CD4-positive, alpha-beta T cell treated with Interferon alpha-2 for 1 hour (primary cell): ENCODE measurements at regions not wholly inside any gene's neighbourhood (a gene's known extent, or its start where the extent isn't known, plus 50 kb on each side); places are given as distances from the start of the nearest gene placed in this dataset.
"Not testable (repeated sequence)": the region's sequence is repeated elsewhere in the genome, so short reads cannot be mapped to it uniquely, and the experiment has no call there.

Source experiments
- DNase-seq, 2 donors: peaks; one replicate each; pipeline ENCODE4 v3.0.0-alpha.2; 2020 to 2022

- no peak for DNase-seq
Observed at GRCh38 chrX:18102006-18102405, 118.7 kb downstream of the BEND2 start.

DNA sequence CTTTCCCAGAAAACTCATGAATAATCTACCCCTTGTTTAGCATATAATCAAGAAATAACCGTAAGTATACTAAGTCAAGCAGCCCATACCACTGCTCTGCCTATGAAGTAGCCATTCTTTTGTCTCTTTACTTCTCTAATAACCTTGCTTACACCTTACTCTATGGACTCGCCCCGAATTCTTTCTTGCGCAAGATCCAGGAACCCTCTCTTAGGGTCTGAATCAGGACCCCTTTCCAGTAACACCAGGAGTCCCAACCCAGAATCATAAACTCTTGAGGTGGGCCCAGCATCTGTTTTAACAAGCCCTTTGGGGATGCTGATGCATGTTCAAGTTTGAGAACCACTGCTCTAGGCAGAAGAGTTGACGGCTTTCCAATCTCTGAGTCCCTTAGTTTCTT is 119.6 kb downstream of the BEND2 start:
- DNase-seq: no peak

GRCh38 chrX:18099745-18100144 is 120.9 kb downstream of the BEND2 start:
- no peak for DNase-seq

- no peak for DNase-seq
Observed at GRCh38 chrX:18098763-18099162, 121.9 kb downstream of the BEND2 start.

DNA sequence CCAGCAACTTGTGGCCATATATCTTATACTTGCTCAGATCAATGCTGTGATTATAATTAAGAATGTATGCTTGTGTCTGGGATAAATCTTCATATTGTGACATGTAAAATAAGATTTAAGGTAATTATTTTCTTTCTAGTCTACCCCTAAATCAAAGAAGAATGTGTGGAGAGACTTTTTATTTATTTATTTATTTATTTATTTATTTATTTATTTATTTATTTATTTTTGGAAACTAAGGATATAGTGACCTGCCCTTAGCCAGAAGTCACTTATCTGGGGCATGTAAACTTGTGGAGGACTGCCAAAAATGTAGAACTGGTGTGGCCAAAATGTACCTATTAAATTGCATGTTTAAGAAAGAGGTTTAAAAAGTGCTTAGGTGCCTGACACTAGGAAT is 144.3 kb downstream of the BEND2 start:
- no peak for DNase-seq

DNA sequence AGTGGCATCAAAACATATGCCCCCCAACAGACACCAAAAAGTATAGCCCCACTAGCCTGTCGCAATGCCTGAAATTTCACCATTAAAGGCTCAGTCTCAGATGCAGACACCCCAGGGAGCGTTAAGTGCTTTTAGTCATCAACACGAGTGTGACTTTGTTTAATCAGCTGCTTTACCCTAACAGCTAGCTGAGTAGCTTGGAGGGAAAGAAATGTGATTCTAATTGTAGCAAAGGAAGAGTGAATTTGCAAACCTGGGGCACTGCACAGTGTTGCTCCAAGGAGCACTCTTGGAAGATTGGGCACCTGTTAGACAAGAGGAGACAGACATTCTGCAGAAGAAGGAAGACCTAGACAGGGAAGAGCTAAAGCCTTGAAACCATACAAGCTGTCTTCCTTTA is 145.1 kb downstream of the BEND2 start:
- DNase-seq: no peak

GRCh38 chrX:18068045-18068444 is 152.6 kb downstream of the BEND2 start:
- DNase-seq: not testable (repeated sequence)

DNA sequence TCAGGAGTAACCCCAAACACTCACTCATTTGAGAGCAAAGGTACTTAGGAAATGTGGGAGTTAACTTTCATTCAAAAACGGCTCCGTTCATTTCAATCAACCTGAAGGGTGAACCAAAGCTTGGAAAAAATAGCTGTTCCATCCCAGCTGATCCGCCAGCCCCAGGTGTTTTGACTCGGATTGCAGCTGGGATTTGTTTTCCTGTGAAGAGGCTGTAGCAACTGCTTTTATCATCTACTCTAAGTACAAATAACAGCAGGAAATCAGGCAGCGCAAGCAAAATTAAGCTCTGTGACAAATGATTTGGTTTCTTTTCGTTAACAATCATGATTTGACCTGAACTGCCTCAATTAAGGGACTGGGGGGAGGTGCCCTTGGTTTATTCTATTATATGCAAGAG is 154.7 kb downstream of the BEND2 start:
- DNase-seq: no peak

DNA sequence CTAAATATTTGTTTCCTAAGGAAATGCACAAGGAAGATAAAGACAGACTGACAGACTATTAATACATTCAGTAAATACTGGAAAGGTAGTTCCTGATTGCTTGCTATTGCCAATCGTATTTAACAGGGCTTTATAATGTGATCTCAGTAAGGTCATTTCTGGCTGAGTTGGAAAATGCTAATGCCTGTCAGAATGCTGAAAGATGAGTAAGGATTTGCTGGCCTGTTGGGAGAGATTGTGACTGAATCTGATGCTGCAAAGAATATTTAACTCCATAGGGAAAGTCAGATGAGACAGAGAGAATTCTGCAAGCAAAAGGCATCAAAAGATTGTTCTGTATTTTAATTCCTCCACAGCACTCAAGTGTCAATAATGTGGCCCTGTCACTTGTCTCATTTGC is 169.0 kb downstream of the BEND2 start:
- no peak for DNase-seq

- DNase-seq: no peak
Observed at GRCh38 chrX:18047491-18047890, 173.2 kb downstream of the BEND2 start.

GRCh38 chrX:18045436-18045835 is 175.2 kb downstream of the BEND2 start:
- DNase-seq: no peak

DNA sequence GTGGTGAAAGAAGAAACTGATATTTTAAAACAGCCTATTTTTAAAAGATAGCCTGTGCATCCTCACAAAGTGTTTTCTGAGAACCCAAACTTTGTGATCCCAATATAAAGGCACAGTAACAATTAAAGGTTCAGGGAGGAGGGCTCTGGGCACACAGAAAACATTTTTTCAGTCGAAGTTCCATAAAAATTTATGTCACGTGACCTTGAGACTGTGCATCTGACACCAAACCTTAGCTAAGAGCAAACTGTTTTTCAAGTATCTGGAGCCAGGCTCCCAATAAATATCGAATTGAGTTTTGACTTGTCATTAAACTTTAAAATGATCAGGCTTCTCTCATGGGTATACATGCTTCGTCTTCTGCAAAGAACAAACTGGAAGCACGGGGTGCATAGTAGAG is 177.9 kb downstream of the BEND2 start:
- DNase-seq: no peak

DNA sequence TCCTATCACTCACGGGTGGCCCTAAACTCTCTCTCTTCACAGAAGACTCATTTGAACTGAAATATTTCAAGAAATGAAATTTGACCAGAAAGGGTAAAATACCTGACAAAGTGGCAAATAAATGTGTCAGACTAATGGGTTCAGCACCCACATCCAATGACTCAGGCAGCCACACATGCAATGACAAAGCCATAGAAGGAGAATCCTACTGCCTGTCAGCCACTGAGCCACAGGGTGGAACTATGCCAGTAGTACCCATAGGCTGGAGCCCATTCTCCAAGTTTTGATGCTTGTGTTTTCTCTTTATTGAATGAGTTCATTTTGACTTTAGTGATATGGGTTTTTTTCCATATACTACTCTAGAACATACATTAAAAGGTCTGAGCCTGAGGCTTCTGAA is 179.0 kb downstream of the BEND2 start:
- DNase-seq: no peak

GRCh38 chrX:18039023-18039422 is 177.9 kb upstream of the RAI2 start:
- DNase-seq: no peak

DNA sequence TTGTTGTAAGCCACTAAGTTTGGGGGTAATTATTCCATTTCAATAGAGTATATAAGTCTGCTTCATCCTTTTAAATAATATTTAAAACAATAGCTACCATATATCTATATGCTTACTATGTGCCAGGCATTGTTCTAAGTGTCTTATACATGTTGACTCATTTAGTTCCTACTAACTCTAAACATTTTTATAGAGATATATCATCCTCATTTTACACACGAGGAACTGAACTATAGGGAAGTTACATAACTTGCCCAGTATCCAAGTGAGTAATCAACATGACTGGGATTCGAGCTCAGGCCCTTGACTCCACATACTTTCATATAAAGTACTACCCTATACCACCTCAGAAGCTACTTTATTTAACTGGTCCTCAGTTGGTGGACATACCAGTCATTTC is 175.3 kb upstream of the RAI2 start:
- no peak for DNase-seq

DNA sequence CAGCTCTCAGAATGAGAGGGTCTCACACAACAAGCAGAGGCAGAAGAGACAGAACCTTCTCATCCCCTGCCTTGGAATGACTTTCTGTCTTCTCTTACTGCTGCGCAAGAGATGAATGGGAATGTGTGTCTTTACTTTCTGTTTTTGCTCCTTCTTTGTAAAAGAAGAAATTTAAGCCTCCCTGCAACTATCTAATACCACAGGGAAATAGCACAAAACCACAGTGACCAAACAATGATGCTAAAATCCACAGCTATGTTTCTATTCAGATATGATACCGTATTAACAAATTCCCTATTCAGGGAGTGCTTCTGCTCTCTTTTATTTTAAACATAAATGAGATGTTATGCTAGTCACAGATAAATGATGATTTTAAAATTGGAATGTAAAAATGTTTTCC is 173.8 kb upstream of the RAI2 start:
- DNase-seq: no peak

GRCh38 chrX:18034504-18034903 is 173.4 kb upstream of the RAI2 start:
- no peak for DNase-seq

- DNase-seq: no peak
Observed at GRCh38 chrX:18032486-18033221, 171.6 kb upstream of the RAI2 start.

- DNase-seq: no peak
Observed at GRCh38 chrX:18031726-18032375, 170.8 kb upstream of the RAI2 start.

DNA sequence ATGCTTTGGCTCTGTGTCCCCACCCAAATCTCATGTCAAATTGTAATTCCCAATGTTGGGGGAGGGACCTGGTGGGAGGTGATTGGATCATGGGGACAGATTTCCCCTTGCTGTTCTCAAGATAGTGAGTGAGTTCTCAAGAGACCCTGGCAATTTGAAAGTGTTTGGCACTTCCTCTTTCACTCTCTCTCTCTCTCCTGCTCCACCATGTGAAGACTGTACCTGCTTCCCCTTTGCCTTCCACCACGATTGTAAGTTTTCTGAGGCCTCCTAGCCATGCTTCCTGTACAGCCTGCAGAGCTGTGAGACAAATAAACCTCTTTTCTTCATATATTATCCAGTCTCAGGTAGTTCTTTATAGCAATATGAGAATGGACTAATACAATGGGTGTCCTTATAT is 169.6 kb upstream of the RAI2 start:
- not testable (repeated sequence) for DNase-seq

DNA sequence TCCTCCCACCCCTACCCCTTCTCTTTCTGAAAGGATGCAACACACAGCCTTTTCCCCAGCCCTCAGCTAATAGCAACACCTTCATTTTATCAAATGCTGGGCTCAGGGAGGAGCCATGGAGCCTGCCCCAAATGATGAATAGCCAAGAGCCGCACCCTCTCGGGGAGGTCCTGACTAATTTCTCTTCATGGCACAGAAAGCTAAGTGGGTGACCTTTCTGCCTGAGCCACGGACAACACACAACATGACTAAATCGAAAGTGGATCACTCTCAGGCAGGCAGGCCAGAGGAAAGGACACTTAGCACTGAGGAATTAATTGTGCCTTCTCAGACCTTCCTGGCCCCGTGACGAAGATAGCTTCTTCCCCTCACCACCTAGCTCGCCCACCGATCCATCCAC is 165.1 kb upstream of the RAI2 start:
- no peak for DNase-seq

GRCh38 chrX:18017411-18017810 is 156.3 kb upstream of the RAI2 start:
- no peak for DNase-seq

DNA sequence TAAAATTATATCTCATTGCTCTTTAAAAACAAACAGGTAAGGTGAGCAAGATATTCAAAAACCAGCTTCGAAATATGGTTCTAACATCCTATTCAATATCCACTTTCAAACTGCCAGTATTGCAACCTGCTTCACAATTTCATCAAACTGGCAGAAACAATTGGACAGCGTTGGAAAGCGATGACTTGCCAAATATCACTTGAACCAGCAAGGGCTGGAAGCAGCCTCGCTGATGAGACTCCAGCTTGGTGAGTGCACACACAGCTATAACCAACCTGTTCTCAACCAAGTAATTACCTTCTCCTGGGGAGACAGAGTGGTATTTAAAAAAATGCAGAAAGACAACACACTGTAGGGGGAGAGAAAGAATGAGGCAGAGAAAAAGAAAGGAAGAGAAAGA is 155.8 kb upstream of the RAI2 start:
- no peak for DNase-seq

DNA sequence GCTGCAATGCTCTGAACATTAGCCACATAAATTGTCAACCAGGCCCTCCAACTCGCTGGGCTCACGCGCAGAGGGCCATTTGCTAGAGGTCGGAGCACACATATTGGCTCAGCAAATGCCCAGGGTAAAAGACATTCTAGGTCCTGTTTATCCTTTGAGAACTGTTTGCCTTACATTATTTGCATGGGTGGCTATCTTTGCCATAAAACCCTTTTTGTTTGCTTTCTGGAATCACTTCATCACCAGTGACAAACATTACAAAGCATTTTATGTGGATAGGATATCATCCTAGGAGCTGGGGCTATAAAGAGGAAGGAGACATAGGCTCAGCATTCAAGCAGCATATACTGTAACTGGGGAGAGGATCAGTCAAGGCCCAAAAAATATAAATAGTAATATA is 149.2 kb upstream of the RAI2 start:
- no peak for DNase-seq

- no peak for DNase-seq
Observed at GRCh38 chrX:18003876-18004275, 142.8 kb upstream of the RAI2 start.
